Mesodermal cell (in vitro differentiated cells): ENCODE measurements at regions not wholly inside any gene's neighbourhood (a gene's known extent, or its start where the extent isn't known, plus 50 kb on each side); places are given as distances from the start of the nearest gene placed in this dataset.

Experiments used
- H3K27ac ChIP-seq: 2 replicates; pipeline ENCODE4 v1.7.0; 2013; ENCODE audit warnings: mild to moderate bottlenecking, low read depth, low read length, moderate library complexity; ENCODE audit not compliant: severe bottlenecking
- H3K36me3 ChIP-seq: 2 replicates; pipeline ENCODE4 v1.7.1; 2013; ENCODE audit warnings: mild to moderate bottlenecking, low read length, moderate library complexity; ENCODE audit not compliant: control insufficient read depth, insufficient read depth
- H3K4me1 ChIP-seq: one replicate; pipeline ENCODE4 v1.7.1; 2013; ENCODE audit warnings: mild to moderate bottlenecking, low read length; ENCODE audit not compliant: insufficient read depth, control insufficient read depth, poor library complexity, severe bottlenecking
- H3K4me3 ChIP-seq: 2 replicates; pipeline ENCODE4 v1.7.0; 2013; ENCODE audit warnings: low read length, control low read depth, mild to moderate bottlenecking; ENCODE audit not compliant: insufficient read depth, poor library complexity, severe bottlenecking; ENCODE audit errors: extremely low read depth
- H3K9me3 ChIP-seq: 2 replicates; pipeline ENCODE4 v1.7.1; 2013; ENCODE audit warnings: mild to moderate bottlenecking, low read length, moderate library complexity; ENCODE audit not compliant: control insufficient read depth
- WGBS, 2 experiments: methylation state at CpG; one replicate each; pipeline ENCODE4 v1.1.5; 2013; ENCODE audit warnings: missing lambda C conversion rate in 2 of 2; ENCODE audit not compliant: insufficient coverage in 2 of 2; 5-methylcytosine and 5-hydroxymethylcytosine counted together

DNA sequence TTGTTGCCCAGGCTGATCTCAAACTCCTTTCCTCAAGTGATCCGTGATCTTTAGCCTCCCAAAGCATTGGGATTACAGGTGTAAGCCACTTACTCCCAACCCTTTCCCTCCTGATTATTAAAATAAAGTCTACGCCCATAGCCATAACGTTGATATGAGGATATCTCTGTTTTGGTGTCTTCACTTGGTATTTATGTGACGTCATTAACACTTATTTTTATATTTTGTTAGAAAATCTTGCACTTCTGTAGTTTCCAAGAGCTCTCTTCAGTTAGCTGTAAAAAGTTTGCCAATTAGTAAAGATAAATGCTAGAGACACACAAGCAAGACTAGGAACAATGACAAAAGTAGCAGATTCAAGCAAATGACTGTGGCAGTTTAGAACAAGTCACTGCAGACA is 115.6 kb upstream of the HSF2 start:
- Histone ChIP-seq H3K9me3 (no peaks in the 10 kb centered on the region), H3K4me3 (no peak overlapping the region), H3K4me1 (no peaks in the 10 kb centered on the region), H3K36me3 (no peaks in the 10 kb centered on the region), H3K27ac (no peak overlapping the region)
- WGBS, 2 experiments = 50 to 91% methylated on average over 1 of the region's 4 CpGs

GRCh38 chr6:122284848-122285247 is 114.6 kb upstream of the HSF2 start:
- Histone ChIP-seq H3K9me3 (no peaks in the 10 kb centered on the region), H3K36me3 (no peaks in the 10 kb centered on the region), H3K4me1 (no peaks in the 10 kb centered on the region), H3K4me3 (no peak overlapping the region), H3K27ac (no peak overlapping the region)
- no CpG with 5 or more reads among the region's 1 CpG for WGBS, 2 experiments

GRCh38 chr6:122285292-122285913 is 114.0 kb upstream of the HSF2 start:
- Histone ChIP-seq H3K27ac (no peak overlapping the region), H3K36me3 (no peaks in the 10 kb centered on the region), H3K9me3 (no peaks in the 10 kb centered on the region), H3K4me1 (no peaks in the 10 kb centered on the region), H3K4me3 (no peak overlapping the region)
- WGBS, 2 experiments = 93 to 94% methylated on average over 2 to 3 of the region's 4 CpGs

DNA sequence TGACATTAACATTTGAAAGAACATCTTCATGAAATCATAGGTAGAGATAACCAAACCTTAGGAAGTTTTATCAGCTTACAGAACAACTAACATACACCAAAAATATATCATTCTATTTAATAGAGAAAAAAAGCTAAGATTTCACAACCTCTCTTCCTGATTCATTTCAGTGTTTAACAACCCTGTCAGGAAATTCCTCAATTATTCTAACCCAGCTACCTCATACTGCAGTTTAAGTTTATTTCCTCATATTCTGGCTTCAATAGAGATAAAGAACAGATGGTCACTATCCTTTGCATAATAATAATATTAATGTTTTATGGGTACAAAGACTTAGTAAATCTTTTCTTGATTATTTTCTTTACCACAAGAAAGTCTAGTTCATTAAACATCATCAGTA is 112.9 kb upstream of the HSF2 start:
- Histone ChIP-seq H3K4me3 (no peak overlapping the region), H3K4me1 (no peaks in the 10 kb centered on the region), H3K27ac (no peak overlapping the region)

DNA sequence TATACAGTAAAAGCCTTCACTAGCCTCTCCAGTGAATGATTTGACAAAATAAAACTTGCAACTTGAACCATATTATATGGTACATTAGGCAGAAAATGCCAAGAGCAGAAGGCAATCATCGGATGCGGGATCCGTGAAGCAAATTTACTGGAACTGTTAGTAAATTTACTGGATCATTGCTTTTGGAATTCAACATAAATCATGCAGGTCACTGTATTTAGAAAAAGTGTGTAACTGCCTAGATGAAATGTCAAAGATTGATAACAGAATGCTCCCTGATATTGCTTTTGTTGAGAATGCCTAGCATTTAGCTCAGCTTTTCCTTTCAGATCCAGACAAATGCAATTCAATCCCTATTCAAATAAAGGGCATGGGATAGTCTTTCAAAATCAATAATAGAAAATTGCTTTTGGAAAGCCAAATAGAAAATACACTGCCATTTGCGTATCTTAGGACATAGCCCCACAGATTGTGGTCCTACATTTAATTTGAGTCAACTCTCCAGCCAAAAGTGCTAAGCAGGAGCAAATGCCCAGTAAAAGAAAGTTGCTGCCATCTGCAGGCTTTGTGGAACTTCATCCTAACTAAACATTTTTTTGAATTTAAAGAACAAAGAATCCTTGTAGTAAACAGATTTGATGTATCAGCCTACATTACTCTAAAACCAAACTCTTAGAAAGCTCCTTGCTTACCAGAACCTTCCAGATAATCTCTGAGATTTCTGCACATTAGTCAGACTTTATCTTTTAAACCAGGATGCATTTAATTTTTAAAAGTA is 109.5 kb upstream of the HSF2 start:
- WGBS, 2 experiments = 88 to 97% methylated on average over 3 to 4 of the region's 4 CpGs

More for the DNA sequence above, 112.9 kb upstream of the HSF2 start:
- Histone ChIP-seq H3K36me3 (no peaks in the 10 kb centered on the region), H3K9me3 (no peaks in the 10 kb centered on the region)

GRCh38 chr6:122297010-122297409 is 102.4 kb upstream of the HSF2 start:
- Histone ChIP-seq H3K4me3 (no peak overlapping the region), H3K36me3 (no peaks in the 10 kb centered on the region), H3K27ac (no peak overlapping the region), H3K9me3 (no peaks in the 10 kb centered on the region), H3K4me1 (no peaks in the 10 kb centered on the region)
- no CpG with 5 or more reads among the region's 2 CpGs for WGBS, 2 experiments

More for the DNA sequence above, 109.5 kb upstream of the HSF2 start:
- Histone ChIP-seq H3K27ac (no peak overlapping the region), H3K36me3 (no peaks in the 10 kb centered on the region), H3K4me1 (no peaks in the 10 kb centered on the region), H3K4me3 (no peak overlapping the region), H3K9me3 (no peaks in the 10 kb centered on the region)

GRCh38 chr6:122302067-122302466 is 97.4 kb upstream of the HSF2 start:
- H3K9me3 ChIP-seq = no peaks in the 10 kb centered on the region
- H3K4me1 ChIP-seq = no peaks in the 10 kb centered on the region
- no peaks in the 10 kb centered on the region for H3K36me3 ChIP-seq
- H3K27ac ChIP-seq = no peak overlapping the region
- H3K4me3 ChIP-seq = no peak overlapping the region
- no CpG with 5 or more reads among the region's 2 CpGs for WGBS, 2 experiments

DNA sequence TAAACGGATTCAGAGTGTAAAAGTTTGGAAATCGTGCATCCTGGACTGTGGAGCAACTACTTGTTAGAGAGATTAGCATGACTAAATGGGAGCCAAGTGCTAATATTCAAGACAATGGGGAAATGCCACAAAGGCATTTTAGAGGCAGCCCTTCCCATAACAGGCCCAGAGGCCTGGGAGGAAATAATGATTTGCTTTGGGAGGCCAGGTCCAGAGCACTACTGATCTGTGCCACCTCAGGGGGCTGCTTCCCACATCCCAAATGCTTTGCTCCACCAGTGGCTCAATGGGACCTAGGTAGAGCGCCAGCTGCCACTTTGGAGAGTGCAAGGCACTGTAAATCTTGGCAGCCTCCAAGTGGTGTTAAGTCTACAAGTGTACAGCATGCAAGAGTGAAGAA is 91.9 kb upstream of the HSF2 start:
- H3K4me3 ChIP-seq = no peak overlapping the region
- no peaks in the 10 kb centered on the region for H3K9me3 ChIP-seq
- H3K36me3 ChIP-seq = no peaks in the 10 kb centered on the region
- H3K4me1 ChIP-seq = no peaks in the 10 kb centered on the region
- no peak overlapping the region for H3K27ac ChIP-seq
- 83 to 84% methylated on average over 2 to 3 of the region's 3 CpGs for WGBS, 2 experiments

- Histone ChIP-seq H3K9me3 (no peaks in the 10 kb centered on the region), H3K27ac (no peak overlapping the region), H3K36me3 (no peaks in the 10 kb centered on the region), H3K4me1 (no peaks in the 10 kb centered on the region), H3K4me3 (no peak overlapping the region)
- WGBS, 2 experiments = 100% methylated on average over 1 to 3 of the region's 4 CpGs
Observed at GRCh38 chr6:122308074-122308473, 91.4 kb upstream of the HSF2 start.

GRCh38 chr6:122315842-122316241 is 83.6 kb upstream of the HSF2 start:
- H3K4me1 ChIP-seq = no peaks in the 10 kb centered on the region
- no peak overlapping the region for H3K27ac ChIP-seq
- WGBS, 2 experiments = no CpG with 5 or more reads among the region's 1 CpG
- H3K9me3 ChIP-seq = peaks cover 8% of the 10 kb centered on the region
- no peaks in the 10 kb centered on the region for H3K36me3 ChIP-seq
- H3K4me3 ChIP-seq = no peak overlapping the region

DNA sequence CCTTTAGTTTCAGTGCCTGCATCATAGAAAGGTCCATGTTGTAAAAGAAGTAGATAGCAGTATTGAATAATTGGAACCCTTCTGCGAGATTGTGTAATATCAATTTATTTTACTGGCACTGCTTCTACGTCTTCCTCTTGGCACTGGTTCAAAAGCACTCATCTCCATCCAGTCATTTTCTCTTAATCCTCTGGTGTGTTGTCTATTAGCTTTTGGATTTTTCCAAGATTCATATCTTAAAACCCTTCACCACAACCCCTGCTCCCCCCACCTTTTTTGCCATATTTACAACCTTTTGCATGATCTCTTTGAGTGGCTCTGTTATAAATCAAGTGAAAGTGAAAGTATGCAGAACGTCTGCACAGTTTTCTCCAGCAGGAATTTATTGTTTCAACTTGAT is 76.6 kb upstream of the HSF2 start:
- 67% methylated on average over 1 of the region's 3 CpGs; no CpG with 5 or more reads in 1 of the 2 experiments for WGBS, 2 experiments

More for the DNA sequence above, 76.6 kb upstream of the HSF2 start:
- Histone ChIP-seq H3K9me3 (no peaks in the 10 kb centered on the region), H3K36me3 (no peaks in the 10 kb centered on the region), H3K4me1 (no peaks in the 10 kb centered on the region), H3K4me3 (no peak overlapping the region), H3K27ac (no peak overlapping the region)
